ENCODE measurements at regions not wholly inside any gene's neighbourhood (a gene's known extent, or its start where the extent isn't known, plus 50 kb on each side); places are given as distances from the start of the nearest gene placed in this dataset.

- TF ChIP-seq CTCF (IDR thresholded peaks at IDR 0.05), result no peak
- H3K36me3 ChIP-seq (ENCODE audit: low read depth), result no peaks in the 10 kb centered on the region
- no peaks in the 10 kb centered on the region for H3K9me3 ChIP-seq
- no peak overlapping the region for H3K4me3 ChIP-seq
- ATAC-seq, result no peak
- no peaks in the 10 kb centered on the region for H3K4me1 ChIP-seq (ENCODE audit: low read depth)
- no peak for DNase-seq
- intact Hi-C loops (cut with DNase I, micrococcal nuclease), result no loop called here
Observed at GRCh38 chr13:53460796-53461195, 432.2 kb downstream of the OLFM4 start.

GRCh38 chr13:53463106-53463505, 434.5 kb downstream of the OLFM4 start:
- no peak for TF ChIP-seq CTCF (IDR thresholded peaks at IDR 0.05)
- Histone ChIP-seq H3K36me3 (ENCODE audit: low read depth) (no peaks in the 10 kb centered on the region), H3K4me3 (no peak overlapping the region), H3K4me1 (ENCODE audit: low read depth) (no peaks in the 10 kb centered on the region), H3K9me3 (no peaks in the 10 kb centered on the region)
- intact Hi-C loops (cut with DNase I, micrococcal nuclease), result no loop called here
- ATAC-seq (no peak), DNase-seq (no peak)

- ATAC-seq, result no peak
- no peaks in the 10 kb centered on the region for H3K9me3 ChIP-seq
- intact Hi-C loops (cut with DNase I, micrococcal nuclease), result no loop called here
- DNase-seq, result no peak
- H3K4me1 ChIP-seq (ENCODE audit: low read depth), result no peaks in the 10 kb centered on the region
- no peak overlapping the region for H3K4me3 ChIP-seq
- no peaks in the 10 kb centered on the region for H3K36me3 ChIP-seq (ENCODE audit: low read depth)
- no peak for TF ChIP-seq CTCF (IDR thresholded peaks at IDR 0.05)
Observed at GRCh38 chr13:53466576-53466975, 438.0 kb downstream of the OLFM4 start.

- ATAC-seq (no peak), DNase-seq (no peak)
- no peak for TF ChIP-seq CTCF (IDR thresholded peaks at IDR 0.05)
- Histone ChIP-seq H3K4me1 (ENCODE audit: low read depth) (no peaks in the 10 kb centered on the region), H3K36me3 (ENCODE audit: low read depth) (no peaks in the 10 kb centered on the region), H3K9me3 (no peaks in the 10 kb centered on the region), H3K4me3 (no peak overlapping the region)
- intact Hi-C loops (cut with DNase I, micrococcal nuclease), result no loop called here
Observed at GRCh38 chr13:53473397-53473796, 444.8 kb downstream of the OLFM4 start.

GRCh38 chr13:53474878-53475277, 446.3 kb downstream of the OLFM4 start:
- Histone ChIP-seq H3K4me1 (ENCODE audit: low read depth) (no peaks in the 10 kb centered on the region), H3K36me3 (ENCODE audit: low read depth) (no peaks in the 10 kb centered on the region), H3K9me3 (no peaks in the 10 kb centered on the region), H3K4me3 (no peak overlapping the region)
- intact Hi-C loops (cut with DNase I, micrococcal nuclease), result no loop called here
- no peak for DNase-seq
- no peak for ATAC-seq
- no peak for TF ChIP-seq CTCF (IDR thresholded peaks at IDR 0.05)

- DNase-seq, result no peak
- H3K9me3 ChIP-seq, result no peaks in the 10 kb centered on the region
- no peaks in the 10 kb centered on the region for H3K36me3 ChIP-seq (ENCODE audit: low read depth)
- H3K4me1 ChIP-seq (ENCODE audit: low read depth), result no peaks in the 10 kb centered on the region
- ATAC-seq, result no peak
- no peak for TF ChIP-seq CTCF (IDR thresholded peaks at IDR 0.05)
- intact Hi-C loops (cut with DNase I, micrococcal nuclease), result no loop called here
- H3K4me3 ChIP-seq, result no peak overlapping the region
Observed at GRCh38 chr13:53490752-53491151, 462.1 kb downstream of the OLFM4 start.
